ENCODE measurements at regions not wholly inside any gene's neighbourhood (a gene's known extent, or its start where the extent isn't known, plus 50 kb on each side); places are given as distances from the start of the nearest gene placed in this dataset.
"Not testable (repeated sequence)": the region's sequence is repeated elsewhere in the genome, so short reads cannot be mapped to it uniquely, and the experiment has no call there.

GRCh38 chr21:28581976-28582375 is 410.7 kb downstream of the LTN1 start:
- DNase-seq = no peak

GRCh38 chr21:28581311-28581731 is 411.4 kb downstream of the LTN1 start:
- DNase-seq = not testable (repeated sequence)

- no peak for DNase-seq
Observed at GRCh38 chr21:28580585-28580984, 412.1 kb downstream of the LTN1 start.

GRCh38 chr21:28579986-28580550 is 412.6 kb downstream of the LTN1 start:
- DNase-seq = no peak

- DNase-seq = no peak
Observed at GRCh38 chr21:28568692-28569091, 424.0 kb downstream of the LTN1 start.

- not testable (repeated sequence) for DNase-seq
Observed at GRCh38 chr21:28563933-28564332, 428.7 kb downstream of the LTN1 start.

- DNase-seq = no peak
Observed at GRCh38 chr21:28561772-28562171, 430.9 kb downstream of the LTN1 start.

- no peak for DNase-seq
Observed at GRCh38 chr21:28554660-28555475, 437.8 kb downstream of the LTN1 start.

- no peak for DNase-seq
Observed at GRCh38 chr21:28550057-28550825, 442.4 kb downstream of the LTN1 start.

- no peak for DNase-seq
Observed at GRCh38 chr21:28548291-28548690, 444.4 kb downstream of the LTN1 start.

- no peak for DNase-seq
Observed at GRCh38 chr21:28547766-28548165, 444.9 kb downstream of the LTN1 start.

GRCh38 chr21:28543975-28544374 is 448.7 kb downstream of the LTN1 start:
- DNase-seq = peak; percentile 20

- DNase-seq = no peak
Observed at GRCh38 chr21:28541371-28542112, 451.1 kb downstream of the LTN1 start.

- no peak for DNase-seq
Observed at GRCh38 chr21:28540514-28540913, 452.2 kb downstream of the LTN1 start.

GRCh38 chr21:28539623-28539988 is 453.1 kb downstream of the LTN1 start:
- DNase-seq = no peak

- DNase-seq = no peak
Observed at GRCh38 chr21:28538987-28539622, 453.6 kb downstream of the LTN1 start.

GRCh38 chr21:28537371-28538079 is 455.2 kb downstream of the LTN1 start:
- no peak for DNase-seq

- no peak for DNase-seq
Observed at GRCh38 chr21:28532446-28532845, 460.2 kb downstream of the LTN1 start.

- DNase-seq = no peak
Observed at GRCh38 chr21:28523367-28523766, 469.3 kb downstream of the LTN1 start.

- peak; percentile 11 for DNase-seq
Observed at GRCh38 chr21:28522014-28522799, 470.5 kb downstream of the LTN1 start.

- DNase-seq = no peak
Observed at GRCh38 chr21:28518630-28519029, 474.0 kb downstream of the LTN1 start.
